Activated T-helper 17 cell treated with anti-CD3 and anti-CD28 coated beads, Interleukin-2, amount 50 U/mL, for 72 hours (primary cell): ENCODE measurements at regions not wholly inside any gene's neighbourhood (a gene's known extent, or its start where the extent isn't known, plus 50 kb on each side); places are given as distances from the start of the nearest gene placed in this dataset.
"Not testable (repeated sequence)": the region's sequence is repeated elsewhere in the genome, so short reads cannot be mapped to it uniquely, and the experiment has no call there.

ENCODE experiments used
- ATAC-seq: fragments of 150-1000 bp; cut with Tn5 transposase; replicated peaks from 2 replicates; pipeline ENCODE4 v1.10.0; 2021; ENCODE audit warnings: mild to moderate bottlenecking, moderate library complexity
- H3K27ac Mint-ChIP-seq: one replicate; pipeline ENCODE4 v1.8.0; 2022; ENCODE audit warnings: mixed read lengths
- H3K27me3 Mint-ChIP-seq: one replicate; pipeline ENCODE4 v1.8.0; 2022; ENCODE audit warnings: mixed read lengths
- H3K36me3 Mint-ChIP-seq: one replicate; pipeline ENCODE4 v1.8.0; 2022; ENCODE audit warnings: low read depth, mild to moderate bottlenecking, mixed read lengths
- H3K4me1 Mint-ChIP-seq: one replicate; pipeline ENCODE4 v1.8.0; 2022; ENCODE audit warnings: mixed read lengths
- H3K4me3 Mint-ChIP-seq: one replicate; pipeline ENCODE4 v1.8.0; 2022; ENCODE audit warnings: mild to moderate bottlenecking, mixed read lengths
- H3K9me3 Mint-ChIP-seq: one replicate; pipeline ENCODE4 v1.8.0; 2022; ENCODE audit warnings: mixed read lengths

DNA sequence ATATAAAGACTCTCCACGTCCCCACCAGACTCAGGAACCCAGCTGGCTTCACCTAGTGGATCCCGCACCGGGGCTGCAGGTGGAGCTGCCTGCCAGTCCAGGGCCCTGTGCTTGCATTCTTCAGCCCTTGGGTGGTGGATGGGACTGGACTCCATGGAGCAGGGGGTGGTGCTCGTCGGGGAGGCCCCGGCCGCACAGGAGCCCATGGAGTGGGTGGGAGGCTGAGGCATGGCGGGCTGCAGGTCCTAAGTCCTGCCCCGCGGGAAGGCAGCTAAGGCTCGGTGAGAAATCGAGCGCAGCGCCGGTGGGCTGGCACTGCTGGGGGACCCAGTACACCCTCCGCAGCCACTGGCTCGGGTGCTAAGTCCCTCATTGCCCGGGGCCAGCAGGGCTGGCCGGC is 90.8 kb upstream of the EMCN start:
- H3K36me3 Mint-ChIP-seq, H3K27me3 Mint-ChIP-seq, H3K27ac Mint-ChIP-seq, ATAC-seq, H3K4me1 Mint-ChIP-seq, H3K9me3 Mint-ChIP-seq, H3K4me3 Mint-ChIP-seq: not testable (repeated sequence)

DNA sequence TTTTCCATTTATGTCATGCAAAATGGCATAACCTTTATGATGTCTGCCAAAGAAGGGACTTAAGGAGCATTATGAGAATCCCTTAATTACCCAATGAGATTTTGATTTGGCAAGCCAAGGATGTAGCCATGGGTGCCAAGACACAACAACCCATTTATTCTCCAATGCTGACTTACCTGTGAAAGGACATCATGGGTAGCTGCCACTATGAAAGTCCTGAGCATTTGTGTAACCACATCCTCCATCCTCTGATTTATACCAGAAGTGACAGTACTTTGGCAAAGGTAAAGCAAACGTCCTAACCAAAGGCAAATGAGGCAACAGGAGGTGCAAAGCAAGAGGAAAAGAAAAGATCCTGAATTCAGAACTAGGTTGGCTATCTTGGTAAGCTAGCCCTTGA is 87.3 kb upstream of the EMCN start:
- H3K27me3 Mint-ChIP-seq: no peaks in the 10 kb centered on the region
- H3K4me1 Mint-ChIP-seq: no peaks in the 10 kb centered on the region
- H3K27ac Mint-ChIP-seq: no peak overlapping the region
- H3K36me3 Mint-ChIP-seq: no peaks in the 10 kb centered on the region
- no peak overlapping the region for H3K4me3 Mint-ChIP-seq
- H3K9me3 Mint-ChIP-seq: no peaks in the 10 kb centered on the region
- no peak for ATAC-seq

DNA sequence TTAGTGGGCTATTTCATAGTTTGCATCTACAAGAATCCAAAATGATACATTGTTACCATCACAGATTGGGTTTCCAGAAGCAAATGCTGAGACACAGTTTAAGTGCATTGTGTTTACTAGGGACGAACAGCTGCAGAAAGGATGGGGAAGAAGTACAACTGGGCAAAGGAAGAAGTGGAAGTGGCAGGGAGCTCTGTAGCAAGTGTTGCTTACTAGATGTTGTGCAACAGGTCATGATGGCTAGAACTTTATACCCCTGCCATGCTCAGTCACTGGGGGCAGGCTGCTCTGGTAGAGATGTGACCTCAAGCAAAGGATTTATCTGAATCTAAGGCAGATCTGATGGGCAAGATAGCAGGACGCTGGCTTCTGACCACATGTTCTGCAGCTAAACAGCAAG is 76.1 kb upstream of the EMCN start:
- no peak for ATAC-seq
- Mint-ChIP-seq H3K36me3 (no peaks in the 10 kb centered on the region), H3K9me3 (peaks cover 3% of the 10 kb centered on the region), H3K4me3 (no peak overlapping the region), H3K27me3 (peaks cover 12% of the 10 kb centered on the region), H3K27ac (no peak overlapping the region), H3K4me1 (no peaks in the 10 kb centered on the region)

DNA sequence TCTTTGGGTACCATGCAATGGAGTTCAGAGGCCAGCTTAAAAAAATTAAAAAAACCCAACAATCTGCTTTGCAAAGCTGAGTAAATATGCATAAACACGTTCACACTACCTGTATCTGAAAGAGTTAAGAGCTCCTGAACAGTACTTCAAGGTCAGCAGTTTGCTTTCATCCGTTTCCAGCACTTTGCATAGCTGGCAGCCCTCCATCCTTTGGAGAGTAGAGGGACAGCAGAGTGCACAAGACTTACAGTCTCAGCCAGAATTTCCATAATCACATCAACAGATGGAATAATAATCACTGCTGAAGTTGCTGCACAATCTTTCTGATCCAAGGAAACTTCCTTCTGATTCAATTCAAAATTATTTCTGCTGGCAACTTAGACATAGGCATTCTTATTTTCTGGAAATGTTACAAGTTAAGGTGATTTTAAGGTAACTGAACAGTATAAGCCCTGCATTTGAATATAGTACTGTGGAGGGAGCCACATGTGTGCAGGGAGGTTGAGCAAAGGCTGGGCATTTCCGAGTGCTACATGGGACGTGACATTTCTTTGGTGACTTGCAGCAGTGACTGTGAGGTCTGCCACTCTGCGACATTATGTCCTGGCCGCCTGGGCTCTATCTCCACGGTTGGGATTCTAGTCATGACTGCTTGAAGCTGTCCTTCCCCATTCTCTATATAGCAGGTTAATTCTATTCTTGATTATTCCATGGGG is 73.5 kb upstream of the EMCN start:
- Mint-ChIP-seq H3K4me1 (no peaks in the 10 kb centered on the region), H3K4me3 (no peak overlapping the region), H3K27me3 (peaks cover 11% of the 10 kb centered on the region), H3K36me3 (no peaks in the 10 kb centered on the region), H3K27ac (no peak overlapping the region), H3K9me3 (peaks cover 4% of the 10 kb centered on the region)
- no peak for ATAC-seq

DNA sequence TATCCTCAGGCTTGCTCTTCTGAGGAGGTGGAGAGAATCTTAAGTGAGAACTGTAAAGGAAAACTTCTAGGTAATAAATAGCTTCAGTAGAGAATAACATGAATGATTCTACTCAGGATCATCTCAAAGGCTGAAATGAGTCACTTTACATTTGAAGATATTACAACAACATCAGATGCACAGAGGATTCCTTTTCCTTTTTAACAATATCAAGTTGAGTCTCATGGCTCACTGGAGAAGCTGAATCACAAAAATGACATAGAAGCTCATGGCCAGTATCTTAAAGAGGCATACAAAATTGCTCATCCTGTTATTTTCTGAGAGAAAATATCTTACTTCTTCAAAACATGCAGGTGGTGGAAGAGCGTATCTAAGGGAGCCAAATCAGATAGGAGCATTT is 72.5 kb upstream of the EMCN start:
- Mint-ChIP-seq H3K9me3 (peaks cover 4% of the 10 kb centered on the region), H3K4me1 (no peaks in the 10 kb centered on the region), H3K36me3 (no peaks in the 10 kb centered on the region), H3K4me3 (no peak overlapping the region), H3K27me3 (peaks cover 11% of the 10 kb centered on the region), H3K27ac (no peak overlapping the region)
- ATAC-seq: peak; percentile 14

DNA sequence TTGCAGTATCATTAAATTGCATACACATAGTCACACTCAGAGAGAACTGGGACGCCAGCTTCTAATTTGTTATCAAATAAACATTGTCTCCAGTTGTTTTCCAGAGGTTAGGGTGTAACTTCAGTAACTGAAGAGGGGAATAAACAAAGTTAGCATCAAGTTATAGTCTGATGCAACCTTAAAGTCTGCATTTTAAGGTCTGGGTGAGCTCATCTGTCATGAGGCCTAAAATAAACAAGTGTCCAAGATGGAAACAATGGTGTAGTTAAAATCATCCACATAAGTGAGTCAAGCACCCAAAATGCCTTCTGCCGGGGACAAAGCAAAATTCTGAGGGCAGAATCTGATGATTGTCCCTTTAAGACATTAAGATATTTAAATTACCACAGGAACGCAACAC is 70.3 kb upstream of the EMCN start:
- H3K36me3 Mint-ChIP-seq: no peaks in the 10 kb centered on the region
- peaks cover 4% of the 10 kb centered on the region for H3K9me3 Mint-ChIP-seq
- no peaks in the 10 kb centered on the region for H3K4me1 Mint-ChIP-seq
- no peak overlapping the region for H3K4me3 Mint-ChIP-seq
- peaks cover 11% of the 10 kb centered on the region for H3K27me3 Mint-ChIP-seq
- H3K27ac Mint-ChIP-seq: no peak overlapping the region
- no peak for ATAC-seq

DNA sequence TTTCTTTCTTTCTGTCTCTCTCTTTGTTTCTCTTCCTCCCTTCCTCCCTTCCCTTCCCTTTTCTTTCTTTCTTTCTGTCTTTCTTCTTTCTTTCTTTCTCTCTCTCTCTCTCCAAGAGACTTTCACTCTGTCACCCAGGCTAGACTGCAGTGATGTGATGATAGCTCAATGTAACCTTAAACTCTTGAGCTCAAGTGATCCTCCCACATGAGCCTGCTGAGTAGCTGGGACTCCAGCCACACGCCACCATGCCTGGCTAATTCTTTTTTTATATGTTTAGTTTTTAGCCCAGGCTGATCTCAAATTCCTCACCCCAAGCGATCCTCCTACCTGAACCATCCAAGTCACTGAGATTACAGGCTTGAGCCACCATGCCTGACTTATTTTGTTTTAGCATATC is 64.3 kb upstream of the EMCN start:
- no peak for ATAC-seq
- Mint-ChIP-seq H3K36me3 (no peaks in the 10 kb centered on the region), H3K9me3 (no peaks in the 10 kb centered on the region), H3K27ac (no peak overlapping the region), H3K27me3 (no peaks in the 10 kb centered on the region), H3K4me3 (no peak overlapping the region), H3K4me1 (no peaks in the 10 kb centered on the region)

DNA sequence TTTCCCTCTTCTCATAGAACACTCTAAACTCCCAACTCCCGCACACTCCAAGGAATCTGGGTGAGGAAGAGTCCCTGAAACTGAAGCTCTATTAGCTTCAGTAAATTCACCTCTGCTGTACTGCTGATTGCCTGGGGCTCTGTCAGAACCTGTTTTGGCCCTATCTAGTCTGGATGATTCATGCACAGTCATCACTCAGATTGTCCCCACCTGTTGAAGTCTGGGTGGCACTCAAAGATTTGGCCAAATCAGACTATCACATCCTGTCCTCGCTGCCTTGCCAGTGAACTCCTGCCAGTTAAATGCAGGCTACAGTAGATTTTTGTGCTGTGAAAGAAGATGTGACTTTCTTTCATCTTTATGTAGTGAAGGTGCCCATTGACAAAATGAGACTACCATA is 63.5 kb upstream of the EMCN start:
- Mint-ChIP-seq H3K4me3 (no peak overlapping the region), H3K36me3 (no peaks in the 10 kb centered on the region), H3K27ac (no peak overlapping the region), H3K4me1 (no peaks in the 10 kb centered on the region), H3K9me3 (no peaks in the 10 kb centered on the region), H3K27me3 (no peaks in the 10 kb centered on the region)
- peak; percentile 50 for ATAC-seq

DNA sequence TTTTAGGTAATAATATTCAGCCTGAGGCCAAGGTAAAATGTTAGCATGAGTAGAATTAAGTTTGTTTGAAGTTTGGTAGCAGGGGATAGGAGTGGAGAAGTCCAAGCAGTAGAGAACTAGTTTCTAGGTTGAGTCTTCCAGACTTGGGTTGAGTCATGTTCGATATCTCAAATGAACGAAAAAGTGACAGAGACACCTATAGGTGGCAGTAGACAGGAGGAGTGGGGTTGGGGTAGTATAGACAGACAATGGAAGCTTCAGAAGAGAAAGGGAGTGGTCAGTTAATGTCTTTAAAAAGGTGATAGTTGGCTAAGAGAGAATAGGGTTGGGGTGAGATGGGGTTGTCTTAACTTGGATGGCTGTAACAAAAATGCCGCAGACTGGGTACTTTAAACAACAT is 58.7 kb upstream of the EMCN start:
- Mint-ChIP-seq H3K4me1 (no peaks in the 10 kb centered on the region), H3K27ac (no peak overlapping the region), H3K9me3 (no peaks in the 10 kb centered on the region), H3K4me3 (no peak overlapping the region), H3K27me3 (no peaks in the 10 kb centered on the region), H3K36me3 (no peaks in the 10 kb centered on the region)
- ATAC-seq: no peak

DNA sequence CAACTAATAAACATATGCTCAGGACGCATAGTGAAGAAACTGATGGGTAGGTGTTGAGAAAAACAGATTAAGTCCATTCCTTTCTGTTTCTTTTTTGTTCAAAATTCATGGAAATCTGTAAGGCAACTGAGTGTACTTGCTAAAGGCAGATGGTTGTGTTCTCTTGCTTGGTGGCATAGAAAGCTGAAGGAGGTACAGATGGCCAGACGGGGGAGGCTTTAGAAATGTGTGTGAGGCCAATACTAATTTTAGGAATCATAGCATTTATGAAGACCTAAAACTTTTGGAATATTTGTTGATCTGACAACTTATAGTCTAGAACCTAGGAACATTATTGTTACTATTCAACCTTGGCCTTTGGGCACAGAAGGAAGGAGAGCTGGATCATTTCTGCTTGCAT is 56.8 kb upstream of the EMCN start:
- no peaks in the 10 kb centered on the region for H3K36me3 Mint-ChIP-seq
- no peaks in the 10 kb centered on the region for H3K27me3 Mint-ChIP-seq
- H3K4me1 Mint-ChIP-seq: no peaks in the 10 kb centered on the region
- ATAC-seq: no peak
- no peaks in the 10 kb centered on the region for H3K9me3 Mint-ChIP-seq
- no peak overlapping the region for H3K27ac Mint-ChIP-seq
- no peak overlapping the region for H3K4me3 Mint-ChIP-seq

DNA sequence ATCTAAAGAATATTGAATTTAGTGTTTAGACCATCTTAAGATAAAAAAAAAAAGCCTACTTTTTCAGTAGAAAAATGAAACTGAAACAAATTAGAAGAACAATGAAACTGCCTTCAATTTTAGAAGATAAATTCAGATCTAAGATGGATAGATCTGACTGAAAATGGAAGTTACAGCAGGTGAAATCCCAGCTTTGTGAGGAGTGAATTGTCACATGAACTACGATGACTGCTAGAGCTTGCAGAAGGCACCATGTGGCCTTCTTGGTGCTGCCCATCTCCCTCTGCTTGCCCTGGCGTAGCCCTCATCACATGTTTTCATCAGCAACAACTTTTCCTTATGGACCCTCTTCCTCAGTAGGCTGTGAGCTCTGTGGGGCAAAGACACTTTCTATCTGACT is 51.4 kb upstream of the EMCN start:
- no peaks in the 10 kb centered on the region for H3K9me3 Mint-ChIP-seq
- no peaks in the 10 kb centered on the region for H3K36me3 Mint-ChIP-seq
- H3K4me1 Mint-ChIP-seq: peaks cover 11% of the 10 kb centered on the region
- H3K4me3 Mint-ChIP-seq: peak overlapping the region; percentile 30
- peak; percentile 84 for ATAC-seq
- no peaks in the 10 kb centered on the region for H3K27me3 Mint-ChIP-seq
- peak overlapping the region; percentile 46 for H3K27ac Mint-ChIP-seq
